Mesenteric fat pad (tissue), 1 donor: ENCODE measurements at regions not wholly inside any gene's neighbourhood (a gene's known extent, or its start where the extent isn't known, plus 50 kb on each side); places are given as distances from the start of the nearest gene placed in this dataset.
"Not testable (repeated sequence)": the region's sequence is repeated elsewhere in the genome, so short reads cannot be mapped to it uniquely, and the experiment has no call there.

ENCODE experiments used
- DNase-seq: peaks from one replicate; pipeline ENCODE4 v3.0.0-alpha.2; 2020; ENCODE audit warnings: low spot score
- donor health status: DM: yes; HTN: yes; CAD: no.

- DNase-seq, result no peak
Measured at GRCh38 chr6:121688974-121689373, 253.5 kb downstream of the GJA1 start.

DNA sequence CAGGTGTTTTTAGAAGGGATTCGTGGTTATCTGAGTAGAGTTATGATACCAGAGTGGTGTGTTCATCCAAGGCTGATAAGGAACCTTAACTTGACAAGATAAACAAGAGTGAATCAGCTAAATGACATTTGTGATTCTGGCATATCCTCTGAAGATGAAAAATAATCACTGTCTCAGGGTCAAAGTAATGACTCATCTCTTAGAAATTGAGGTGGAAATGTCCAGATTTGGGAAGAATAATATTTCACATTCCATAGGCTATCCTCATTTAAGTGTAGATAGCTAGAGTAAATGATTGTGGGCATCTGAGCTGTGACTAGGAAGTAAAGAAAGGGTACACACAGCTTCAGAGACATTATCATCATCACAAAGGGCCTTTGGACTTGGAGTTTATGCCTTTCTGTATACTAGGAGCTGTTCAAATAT is 255.7 kb downstream of the GJA1 start:
- no peak for DNase-seq

GRCh38 chr6:121694389-121694788 is 258.9 kb downstream of the GJA1 start:
- DNase-seq, result no peak

GRCh38 chr6:121694801-121695251 is 259.4 kb downstream of the GJA1 start:
- DNase-seq, result no peak

- no peak for DNase-seq
Measured at GRCh38 chr6:121695329-121695728, 259.9 kb downstream of the GJA1 start.

- no peak for DNase-seq
Measured at GRCh38 chr6:121697921-121698320, 262.5 kb downstream of the GJA1 start.

DNA sequence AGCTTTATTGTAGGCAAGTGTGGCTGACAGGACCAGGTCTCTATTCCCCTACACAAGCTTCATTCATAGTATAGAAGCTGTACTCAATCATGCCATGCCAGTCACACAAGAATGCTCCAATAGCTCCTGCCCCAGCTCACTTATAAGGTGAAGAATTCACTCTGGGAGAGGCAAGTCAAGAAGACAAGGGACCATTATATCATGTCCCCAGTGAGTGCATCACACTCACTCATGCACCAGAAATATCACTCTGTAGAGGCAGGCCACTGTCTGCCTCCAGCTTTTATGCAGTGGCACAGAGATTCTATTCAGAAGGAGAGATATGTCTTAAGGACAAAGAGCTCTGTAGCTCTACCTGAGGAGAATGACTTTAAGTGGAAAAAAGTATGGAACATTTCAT is 263.2 kb downstream of the GJA1 start:
- DNase-seq, result no peak

GRCh38 chr6:121703129-121703528 is 267.7 kb downstream of the GJA1 start:
- not testable (repeated sequence) for DNase-seq

DNA sequence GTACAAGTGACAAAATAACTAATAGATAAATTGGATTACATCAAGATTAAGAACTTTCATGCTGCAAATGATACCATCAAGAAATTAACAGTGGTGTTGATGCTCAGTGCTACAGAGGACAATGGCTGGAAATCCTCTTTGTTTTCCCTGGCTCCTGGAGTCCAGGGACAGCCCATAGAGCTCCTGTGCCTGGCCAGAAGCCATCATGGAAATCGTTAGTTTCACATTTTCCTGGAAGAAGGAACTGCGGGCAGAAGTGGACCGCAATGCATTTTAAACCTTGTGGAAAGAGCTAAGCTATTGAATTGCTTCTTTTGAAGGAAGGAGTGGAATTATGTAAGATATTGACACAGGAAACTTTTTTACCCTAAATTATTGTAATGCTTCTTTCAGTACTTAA is 276.0 kb downstream of the GJA1 start:
- no peak for DNase-seq

GRCh38 chr6:121717686-121718085 is 282.2 kb downstream of the GJA1 start:
- no peak for DNase-seq

- not testable (repeated sequence) for DNase-seq
Measured at GRCh38 chr6:121720867-121721266, 285.4 kb downstream of the GJA1 start.

GRCh38 chr6:121723623-121724022 is 288.2 kb downstream of the GJA1 start:
- DNase-seq, result no peak

- no peak for DNase-seq
Measured at GRCh38 chr6:121724576-121724975, 289.1 kb downstream of the GJA1 start.

DNA sequence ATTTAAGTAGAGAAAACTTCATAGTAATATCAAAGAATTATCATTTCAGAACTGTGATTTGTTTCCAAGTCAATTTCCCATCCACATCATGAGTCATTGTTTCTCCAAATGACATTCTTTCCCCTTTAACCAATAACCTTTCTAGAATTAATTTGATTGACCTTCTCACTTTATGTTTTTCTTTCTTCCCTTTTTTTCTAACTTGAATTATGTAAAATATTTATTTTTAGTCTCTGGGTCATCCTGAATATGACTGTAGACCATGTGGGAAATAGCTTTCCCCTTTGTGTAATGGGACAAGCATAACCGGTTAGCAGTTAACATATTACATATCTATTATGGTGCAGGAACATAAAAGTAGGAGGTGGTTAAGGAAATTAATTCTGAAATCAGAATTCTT is 291.1 kb downstream of the GJA1 start:
- DNase-seq, result no peak

- DNase-seq, result no peak
Measured at GRCh38 chr6:121730616-121731015, 295.2 kb downstream of the GJA1 start.

- no peak for DNase-seq
Measured at GRCh38 chr6:121731381-121731780, 295.9 kb downstream of the GJA1 start.

DNA sequence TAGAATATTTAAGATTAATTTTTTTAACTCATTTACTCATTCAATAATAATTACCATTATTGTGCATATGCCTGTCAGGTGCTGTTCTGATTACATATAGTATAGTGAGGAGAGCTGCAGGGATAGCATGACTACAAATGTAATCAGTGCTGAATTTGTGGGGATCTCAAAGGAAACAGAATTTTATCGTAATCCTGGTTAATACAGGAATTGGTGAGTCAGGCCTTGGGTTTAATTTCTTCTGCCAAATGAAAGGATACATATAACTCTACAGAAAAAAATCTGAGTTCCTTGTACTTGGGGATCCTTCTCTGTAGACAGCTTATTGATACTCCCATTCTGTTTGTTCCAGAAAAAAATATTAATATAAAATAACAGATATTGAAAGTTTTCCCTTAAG is 297.2 kb downstream of the GJA1 start:
- no peak for DNase-seq

DNA sequence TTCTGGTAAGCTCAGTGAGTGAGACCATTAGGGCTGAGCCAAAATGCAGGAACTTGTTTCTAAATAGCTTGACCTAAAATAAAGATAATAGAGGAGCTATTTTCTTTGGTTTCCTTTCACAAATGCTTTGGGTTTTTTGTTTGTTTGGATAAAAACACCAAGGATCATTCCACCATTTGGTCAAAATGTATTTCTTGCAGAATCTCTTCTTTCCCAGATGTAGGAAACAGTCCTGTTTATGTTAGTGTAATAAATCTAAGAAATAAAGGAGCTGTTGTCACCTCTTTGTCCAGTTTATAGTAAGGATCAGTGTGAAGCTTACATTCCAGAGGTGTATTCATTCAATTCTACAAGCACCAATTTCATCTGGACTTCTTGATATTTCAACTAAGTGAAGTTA is 297.8 kb downstream of the GJA1 start:
- no peak for DNase-seq

DNA sequence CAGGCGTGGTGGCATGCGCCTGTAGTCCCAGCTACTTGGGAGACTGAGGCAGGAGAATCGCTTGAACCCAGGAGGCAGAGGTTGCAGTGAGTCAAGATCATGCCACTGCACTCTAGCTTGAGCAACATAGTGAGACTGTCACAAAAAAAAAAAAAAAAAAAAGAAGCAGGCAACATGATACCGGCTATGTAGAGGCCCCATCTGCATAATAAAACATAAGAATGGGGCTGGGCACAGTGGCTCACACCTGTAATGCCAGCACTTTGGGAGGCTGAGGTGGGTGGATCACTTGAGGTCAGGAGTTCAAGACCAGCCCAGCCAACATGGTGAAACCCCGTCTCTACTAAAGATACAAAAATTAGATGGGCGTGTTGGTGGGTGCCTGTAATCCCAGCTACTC is 304.7 kb downstream of the GJA1 start:
- not testable (repeated sequence) for DNase-seq

DNA sequence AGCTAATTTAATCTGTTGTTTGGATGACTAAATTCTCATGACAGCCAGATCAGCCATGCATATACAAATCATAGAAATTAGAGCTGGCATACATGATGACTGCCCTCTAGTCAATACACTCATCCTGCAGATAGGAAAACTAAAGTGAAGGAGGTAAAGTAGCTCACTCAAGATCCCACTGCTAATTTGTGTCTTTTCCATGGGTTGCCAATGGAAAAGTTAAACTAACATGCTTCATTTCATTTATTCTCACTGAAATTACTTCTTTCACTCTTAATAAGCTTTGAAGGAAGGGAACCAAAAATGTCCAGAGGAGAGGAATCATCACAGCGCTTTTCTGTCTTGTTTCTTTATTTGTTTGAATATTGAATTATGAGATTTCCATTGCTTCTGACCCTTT is 308.2 kb downstream of the GJA1 start:
- no peak for DNase-seq

DNA sequence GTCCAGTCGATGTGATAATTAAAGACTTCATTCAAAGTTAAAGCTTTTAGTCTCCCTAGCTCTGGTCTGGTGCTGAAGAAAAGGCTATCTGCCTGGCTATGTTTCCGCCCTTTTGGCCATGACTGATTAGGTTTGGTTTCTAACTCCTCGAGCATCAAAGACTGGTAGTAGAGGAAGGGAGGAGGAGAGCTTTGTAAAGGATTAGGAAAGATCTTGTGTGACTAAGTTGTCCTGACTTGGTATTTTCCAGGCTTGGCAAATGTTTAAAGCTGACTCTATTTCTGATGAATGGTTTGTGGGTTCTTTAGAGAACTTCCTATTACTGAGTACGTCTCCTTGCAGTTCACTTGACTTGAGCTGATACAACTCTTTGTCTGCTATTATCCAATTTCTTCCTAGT is 312.9 kb downstream of the GJA1 start:
- no peak for DNase-seq

GRCh38 chr6:121748850-121749249 is 313.4 kb downstream of the GJA1 start:
- no peak for DNase-seq

DNA sequence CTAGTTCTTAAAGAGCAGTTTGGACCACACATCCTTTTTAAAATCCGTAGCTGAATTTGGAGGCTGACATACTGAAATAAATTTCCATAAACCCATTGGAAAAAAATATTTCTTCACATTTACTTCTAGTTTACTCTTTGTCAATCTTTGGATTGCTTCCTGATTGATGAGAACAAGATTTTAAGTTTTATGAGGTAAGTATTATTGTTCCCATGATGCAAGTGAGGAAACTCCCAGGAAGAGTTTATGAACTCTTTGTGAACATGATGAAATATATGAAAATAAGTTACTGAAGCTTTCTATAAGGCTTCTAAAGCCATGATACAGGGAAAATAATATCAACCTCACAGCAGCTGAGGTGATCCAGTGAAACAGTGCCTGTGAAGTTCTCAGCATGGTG is 320.0 kb downstream of the GJA1 start:
- DNase-seq, result no peak

DNA sequence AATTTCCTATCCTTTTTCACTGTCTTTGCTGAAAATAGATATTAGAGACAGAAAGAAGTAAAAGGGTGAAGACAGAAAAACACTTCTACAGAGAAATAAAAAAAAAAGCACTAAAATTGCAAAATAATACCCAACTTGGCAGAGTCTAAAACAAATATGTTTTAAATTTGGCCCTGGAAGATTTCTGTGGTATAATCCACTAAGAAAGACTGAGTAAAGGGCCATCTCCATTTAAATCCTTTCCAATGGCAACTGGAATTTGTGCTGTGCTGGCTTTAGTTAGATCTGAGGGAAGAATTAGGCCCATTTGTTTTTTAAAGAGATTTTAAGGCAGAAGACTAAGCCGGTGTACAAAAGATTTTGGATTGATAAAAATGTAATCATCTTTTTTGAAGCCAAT is 321.2 kb downstream of the GJA1 start:
- DNase-seq, result no peak
